HG02852 (cell line): ENCODE measurements at regions not wholly inside any gene's neighbourhood (a gene's known extent, or its start where the extent isn't known, plus 50 kb on each side); places are given as distances from the start of the nearest gene placed in this dataset.
"Not testable (repeated sequence)": the region's sequence is repeated elsewhere in the genome, so short reads cannot be mapped to it uniquely, and the experiment has no call there.

ENCODE experiments used
- ATAC-seq: cut with Tn5 transposase; IDR thresholded peaks from one replicate; pipeline ENCODE4 v1.9.1; 2021; ENCODE audit warnings: mild to moderate bottlenecking, moderate library complexity; ENCODE audit not compliant: unreplicated experiment

- ATAC-seq, result no peak
Measured at GRCh38 chr3:14252321-14253021, 73.9 kb downstream of the LSM3 start.

GRCh38 chr3:14253022-14253706 lies 74.5 kb downstream of the LSM3 start:
- no peak for ATAC-seq

GRCh38 chr3:14253707-14254382 lies 75.2 kb downstream of the LSM3 start:
- no peak for ATAC-seq

- no peak for ATAC-seq
Measured at GRCh38 chr3:14254812-14255702, 76.4 kb downstream of the LSM3 start.

GRCh38 chr3:14256046-14256445 lies 77.4 kb downstream of the LSM3 start:
- ATAC-seq, result no peak

GRCh38 chr3:14256561-14257342 lies 78.1 kb downstream of the LSM3 start:
- ATAC-seq, result no peak

GRCh38 chr3:14258906-14259904 lies 80.6 kb downstream of the LSM3 start:
- ATAC-seq, result no peak

- ATAC-seq, result no peak
Measured at GRCh38 chr3:14260463-14260862, 81.8 kb downstream of the LSM3 start.

- ATAC-seq, result no peak
Measured at GRCh38 chr3:14261229-14261628, 82.6 kb downstream of the LSM3 start.

GRCh38 chr3:14262212-14262611 lies 83.6 kb downstream of the LSM3 start:
- no peak for ATAC-seq

GRCh38 chr3:14262867-14263266 lies 84.2 kb downstream of the LSM3 start:
- ATAC-seq, result no peak

- no peak for ATAC-seq
Measured at GRCh38 chr3:14263317-14264005, 84.8 kb downstream of the LSM3 start.

GRCh38 chr3:14265246-14265962 lies 86.8 kb downstream of the LSM3 start:
- no peak for ATAC-seq

GRCh38 chr3:14266361-14266760 lies 87.7 kb downstream of the LSM3 start:
- no peak for ATAC-seq

- no peak for ATAC-seq
Measured at GRCh38 chr3:14267976-14268375, 89.4 kb downstream of the LSM3 start.

GRCh38 chr3:14268897-14269296 lies 90.3 kb downstream of the LSM3 start:
- no peak for ATAC-seq

GRCh38 chr3:14272041-14272958 lies 93.7 kb downstream of the LSM3 start:
- ATAC-seq, result not testable (repeated sequence)
